ENCODE measurements at regions not wholly inside any gene's neighbourhood (a gene's known extent, or its start where the extent isn't known, plus 50 kb on each side); places are given as distances from the start of the nearest gene placed in this dataset.

- DNase-seq (ENCODE audit: low read depth): no peak
Measured at GRCh38 chrY:7977301-7977700, 1065.7 kb upstream of the AMELY start.

DNA sequence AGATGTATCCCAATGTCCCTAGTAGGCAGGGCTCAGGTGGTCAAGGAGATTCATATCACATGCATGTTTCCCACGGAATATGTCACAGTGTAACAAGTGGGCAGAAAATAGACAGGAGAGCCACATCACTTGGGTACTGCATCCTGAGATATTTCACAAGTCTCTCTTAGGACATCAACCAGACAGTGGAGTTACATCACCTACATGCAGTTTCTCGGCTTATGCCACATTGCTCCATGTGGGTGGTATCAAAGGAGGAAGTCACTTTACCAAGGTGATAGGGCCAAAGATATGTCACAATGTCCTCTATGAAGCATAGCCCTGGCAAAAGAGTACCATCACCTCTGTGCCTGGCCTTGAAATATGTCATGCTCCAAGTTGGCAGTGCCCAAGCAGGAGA, 1056.7 kb upstream of the AMELY start:
- no peak for DNase-seq (ENCODE audit: low read depth)

DNA sequence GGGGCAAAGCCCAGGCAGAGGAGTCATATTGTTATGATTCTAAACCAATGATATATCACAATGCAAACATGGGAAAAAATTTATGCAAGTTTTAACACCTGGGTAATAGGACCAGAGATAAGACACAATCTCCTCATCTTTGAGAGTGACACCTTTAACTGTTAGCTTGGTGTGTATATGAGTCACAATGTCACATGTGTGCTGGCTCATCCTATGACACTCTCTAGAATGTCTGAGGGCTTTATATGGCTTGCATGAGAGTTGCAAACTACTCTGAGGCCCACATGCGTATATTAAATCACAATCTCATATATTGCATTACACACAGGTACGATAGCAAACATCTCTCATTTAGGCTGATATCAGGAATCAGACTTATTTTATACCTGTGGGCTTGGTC, 1055.4 kb upstream of the AMELY start:
- DNase-seq (ENCODE audit: low read depth): no peak

GRCh38 chrY:7963393-7963792, 1051.8 kb upstream of the AMELY start:
- no peak for DNase-seq (ENCODE audit: low read depth)

DNA sequence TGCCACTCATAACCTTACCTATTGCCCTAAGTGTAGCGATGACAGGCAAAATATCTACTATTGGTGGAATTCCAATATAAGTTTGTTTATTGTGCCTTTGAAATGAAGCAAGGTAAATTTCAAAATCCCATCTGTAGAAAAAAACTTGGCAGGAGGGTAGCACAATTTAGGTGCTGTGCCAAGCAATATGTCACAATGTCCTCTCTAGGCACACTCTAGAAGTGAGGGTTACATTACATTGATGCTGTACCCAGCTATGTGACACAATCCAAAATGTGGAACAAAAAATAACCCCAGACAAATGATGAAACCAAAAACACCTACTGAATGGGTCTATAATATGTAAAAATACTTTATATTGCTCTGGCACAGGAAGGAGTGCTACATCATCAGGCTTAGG, 1050.8 kb upstream of the AMELY start:
- DNase-seq (ENCODE audit: low read depth): peak; percentile 1

GRCh38 chrY:7961811-7962210, 1050.3 kb upstream of the AMELY start:
- DNase-seq (ENCODE audit: low read depth): peak; percentile 1

DNA sequence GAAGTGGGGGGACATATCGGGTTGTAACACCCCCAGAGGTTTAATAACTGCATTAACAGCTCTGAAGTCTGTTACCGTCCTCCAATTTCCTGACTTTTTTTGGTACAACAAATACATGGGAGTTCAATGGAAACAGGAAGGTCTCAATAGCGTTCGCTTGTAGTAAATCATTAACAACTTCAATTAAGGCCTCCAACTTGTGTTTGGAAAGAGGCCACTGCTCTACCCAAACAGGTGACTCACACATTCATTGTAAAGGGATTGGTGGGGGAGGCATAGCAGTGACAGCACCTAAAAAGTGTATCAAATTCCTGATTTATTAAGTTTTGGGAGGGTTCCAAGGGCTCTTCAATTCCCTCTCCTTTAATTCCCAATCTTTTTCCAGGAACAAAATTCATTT, 1046.2 kb upstream of the AMELY start:
- no peak for DNase-seq (ENCODE audit: low read depth)

GRCh38 chrY:7951187-7951852, 1039.8 kb upstream of the AMELY start:
- no peak for DNase-seq (ENCODE audit: low read depth)

DNA sequence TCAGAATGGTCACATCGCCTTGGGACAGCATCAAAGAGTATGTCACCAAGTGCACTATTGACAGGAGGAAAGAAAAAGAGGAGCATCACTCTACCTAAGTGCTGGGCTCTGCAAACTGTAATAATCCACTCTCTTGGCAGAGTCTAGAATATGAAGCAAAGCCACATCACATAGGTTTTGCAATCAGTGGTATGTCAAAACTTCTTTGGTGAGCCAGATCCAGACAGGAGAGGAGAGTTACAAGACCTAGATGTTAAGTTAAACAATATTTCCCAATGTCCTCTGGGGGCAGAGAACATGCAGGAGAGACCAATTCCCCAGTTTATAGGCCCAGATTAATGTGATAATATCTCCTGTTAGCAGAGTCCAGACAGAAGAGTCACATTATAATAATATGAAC, 1032.6 kb upstream of the AMELY start:
- DNase-seq (ENCODE audit: low read depth): peak; percentile 62

DNA sequence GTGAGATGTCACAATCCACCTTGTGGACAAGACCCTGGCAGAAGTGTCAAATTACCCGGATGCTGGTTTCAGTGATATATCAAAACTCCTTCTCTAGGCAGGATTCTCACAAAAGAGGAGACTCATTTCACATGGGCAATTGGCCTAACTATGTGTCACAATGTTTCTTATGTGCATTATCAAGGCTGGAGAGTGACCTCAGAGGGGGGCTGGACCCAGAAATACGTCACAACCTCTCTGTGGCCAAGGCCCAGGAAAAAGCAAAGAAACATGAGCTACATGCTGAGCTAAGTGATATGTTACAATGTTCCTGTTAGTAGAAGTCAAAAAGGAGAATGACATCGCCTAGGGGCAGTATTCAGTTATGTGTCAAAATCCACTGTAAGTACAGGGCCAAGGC, 1031.2 kb upstream of the AMELY start:
- peak; percentile 51 for DNase-seq (ENCODE audit: low read depth)

GRCh38 chrY:7941856-7942255, 1030.3 kb upstream of the AMELY start:
- DNase-seq (ENCODE audit: low read depth): peak; percentile 62

GRCh38 chrY:7938982-7939718, 1027.6 kb upstream of the AMELY start:
- DNase-seq (ENCODE audit: low read depth): no peak

- no peak for DNase-seq (ENCODE audit: low read depth)
Measured at GRCh38 chrY:7936831-7937230, 1025.3 kb upstream of the AMELY start.

DNA sequence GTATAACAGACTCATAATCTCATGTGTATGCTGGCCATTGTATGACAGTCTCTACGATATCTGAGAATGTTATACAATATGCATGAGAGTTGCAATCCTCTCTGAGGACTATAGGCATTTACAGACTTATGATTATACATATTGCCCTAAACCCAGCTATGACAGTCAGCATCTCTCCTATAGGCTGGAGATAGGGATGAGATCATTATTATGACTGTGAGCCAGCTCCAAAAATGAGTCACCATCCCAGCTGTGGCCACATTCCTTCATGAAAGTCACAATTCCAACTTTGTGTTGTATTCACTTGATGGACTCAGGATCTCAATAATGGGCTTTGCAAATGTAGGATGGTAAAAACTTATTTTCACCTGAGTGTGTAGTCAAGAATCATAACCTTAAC, 1024.5 kb upstream of the AMELY start:
- DNase-seq (ENCODE audit: low read depth): peak; percentile 25

GRCh38 chrY:7935606-7936005, 1024.1 kb upstream of the AMELY start:
- DNase-seq (ENCODE audit: low read depth): no peak

- DNase-seq (ENCODE audit: low read depth): no peak
Measured at GRCh38 chrY:7932424-7932823, 1020.9 kb upstream of the AMELY start.

GRCh38 chrY:7929866-7930265, 1018.3 kb upstream of the AMELY start:
- peak; percentile 45 for DNase-seq (ENCODE audit: low read depth)

GRCh38 chrY:7924059-7924458, 1012.5 kb upstream of the AMELY start:
- DNase-seq (ENCODE audit: low read depth): no peak

- DNase-seq (ENCODE audit: low read depth): no peak
Measured at GRCh38 chrY:7923476-7924017, 1012.0 kb upstream of the AMELY start.

- DNase-seq (ENCODE audit: low read depth): no peak
Measured at GRCh38 chrY:7920382-7920781, 1008.8 kb upstream of the AMELY start.

DNA sequence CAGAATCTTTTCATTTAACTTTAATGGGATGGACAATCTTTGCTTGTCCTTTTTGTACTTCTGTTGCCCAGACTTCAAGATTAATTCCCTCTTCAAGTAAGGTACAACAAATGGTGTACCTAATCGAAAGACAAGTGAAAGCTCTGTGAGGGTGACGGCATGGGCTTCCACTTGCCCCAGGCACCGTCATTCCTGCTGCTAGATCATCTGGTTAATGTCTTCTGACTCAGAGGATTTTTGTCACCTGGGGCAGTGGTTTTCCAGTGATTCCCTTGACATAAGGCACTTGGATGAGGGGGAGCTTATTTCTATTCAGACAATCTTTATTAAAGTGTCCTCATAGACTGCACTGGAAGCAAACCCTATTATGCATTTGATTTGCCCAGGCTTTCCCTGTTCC, 977.0 kb upstream of the AMELY start:
- no peak for DNase-seq (ENCODE audit: low read depth)

DNA sequence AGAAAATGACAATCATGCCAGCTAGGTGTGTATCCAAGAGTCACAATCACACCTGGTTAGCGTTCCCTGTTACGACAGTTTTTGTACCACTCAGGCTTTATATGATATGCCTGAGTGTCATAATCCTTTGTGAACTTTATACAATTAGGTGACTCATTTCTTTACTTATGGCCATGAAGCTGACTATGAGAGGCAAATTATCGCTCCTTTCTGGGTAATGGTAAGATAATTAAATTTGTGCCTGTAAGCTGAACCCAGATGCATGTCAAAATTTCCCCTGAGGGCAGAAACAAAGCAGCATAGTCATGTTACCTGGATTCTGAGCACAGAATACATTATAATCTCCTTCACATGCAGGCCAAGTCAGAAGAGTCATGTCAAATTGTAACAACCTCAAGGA, 970.1 kb upstream of the AMELY start:
- DNase-seq (ENCODE audit: low read depth): no peak

- DNase-seq (ENCODE audit: low read depth): no peak
Measured at GRCh38 chrY:7879245-7879644, 967.7 kb upstream of the AMELY start.

- DNase-seq (ENCODE audit: low read depth): no peak
Measured at GRCh38 chrY:7878719-7879118, 967.2 kb upstream of the AMELY start.

All from fibroblast of gingiva (primary cell).